ENCODE measurements at regions not wholly inside any gene's neighbourhood (a gene's known extent, or its start where the extent isn't known, plus 50 kb on each side); places are given as distances from the start of the nearest gene placed in this dataset.

DNA sequence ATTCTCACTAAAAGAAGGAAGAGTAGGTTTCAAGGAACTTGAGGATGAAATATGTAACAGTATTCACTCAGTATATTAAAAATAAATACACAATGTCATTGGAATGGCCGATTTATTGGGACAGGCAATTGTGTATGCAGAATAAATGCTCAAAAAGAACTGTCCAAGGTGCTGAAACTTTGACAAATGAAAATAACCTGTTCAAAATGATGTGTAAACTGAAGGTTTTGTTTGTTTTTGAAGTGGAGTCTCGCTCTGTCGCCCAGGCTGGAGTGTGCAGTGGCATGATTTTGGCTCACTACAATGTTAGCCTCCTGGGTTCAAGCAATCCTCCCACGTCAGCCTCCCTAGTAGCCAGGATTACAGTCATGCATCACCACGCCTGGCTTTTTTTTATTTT, 318.7 kb upstream of the RBFOX1 start:
- TF ChIP-seq, protein P1, sequence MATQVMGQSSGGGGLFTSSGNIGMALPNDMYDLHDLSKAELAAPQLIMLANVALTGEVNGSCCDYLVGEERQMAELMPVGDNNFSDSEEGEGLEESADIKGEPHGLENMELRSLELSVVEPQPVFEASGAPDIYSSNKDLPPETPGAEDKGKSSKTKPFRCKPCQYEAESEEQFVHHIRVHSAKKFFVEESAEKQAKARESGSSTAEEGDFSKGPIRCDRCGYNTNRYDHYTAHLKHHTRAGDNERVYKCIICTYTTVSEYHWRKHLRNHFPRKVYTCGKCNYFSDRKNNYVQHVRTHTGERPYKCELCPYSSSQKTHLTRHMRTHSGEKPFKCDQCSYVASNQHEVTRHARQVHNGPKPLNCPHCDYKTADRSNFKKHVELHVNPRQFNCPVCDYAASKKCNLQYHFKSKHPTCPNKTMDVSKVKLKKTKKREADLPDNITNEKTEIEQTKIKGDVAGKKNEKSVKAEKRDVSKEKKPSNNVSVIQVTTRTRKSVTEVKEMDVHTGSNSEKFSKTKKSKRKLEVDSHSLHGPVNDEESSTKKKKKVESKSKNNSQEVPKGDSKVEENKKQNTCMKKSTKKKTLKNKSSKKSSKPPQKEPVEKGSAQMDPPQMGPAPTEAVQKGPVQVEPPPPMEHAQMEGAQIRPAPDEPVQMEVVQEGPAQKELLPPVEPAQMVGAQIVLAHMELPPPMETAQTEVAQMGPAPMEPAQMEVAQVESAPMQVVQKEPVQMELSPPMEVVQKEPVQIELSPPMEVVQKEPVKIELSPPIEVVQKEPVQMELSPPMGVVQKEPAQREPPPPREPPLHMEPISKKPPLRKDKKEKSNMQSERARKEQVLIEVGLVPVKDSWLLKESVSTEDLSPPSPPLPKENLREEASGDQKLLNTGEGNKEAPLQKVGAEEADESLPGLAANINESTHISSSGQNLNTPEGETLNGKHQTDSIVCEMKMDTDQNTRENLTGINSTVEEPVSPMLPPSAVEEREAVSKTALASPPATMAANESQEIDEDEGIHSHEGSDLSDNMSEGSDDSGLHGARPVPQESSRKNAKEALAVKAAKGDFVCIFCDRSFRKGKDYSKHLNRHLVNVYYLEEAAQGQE (IDR thresholded peaks at IDR 0.05; ENCODE audit: insufficient read depth in 1 of 2, low read depth in 2 of 2, low read length in 2 of 2): peak; percentile 71 to 90
- TF ChIP-seq POLR2AphosphoS5 (IDR thresholded peaks at IDR 0.05; ENCODE audit: low read depth, low read length) (no peak), TAF1 (IDR thresholded peaks at IDR 0.05; ENCODE audit: borderline replicate concordance, insufficient read depth, low read length) (no peak), SIN3A (IDR thresholded peaks at IDR 0.05; ENCODE audit: borderline replicate concordance, insufficient read depth, low read length) (no peak)
